Urinary bladder (tissue), 3 donors: ENCODE measurements at regions not wholly inside any gene's neighbourhood (a gene's known extent, or its start where the extent isn't known, plus 50 kb on each side); places are given as distances from the start of the nearest gene placed in this dataset.
A peak's percentile ranks its signal among the peaks of the same experiment; 100 is the strongest.
"Not testable (repeated sequence)": the region's sequence is repeated elsewhere in the genome, so short reads cannot be mapped to it uniquely, and the experiment has no call there.

ENCODE experiments used
- DNase-seq: peaks from one replicate; pipeline ENCODE4 v3.0.0-alpha.2; 2015; ENCODE audit errors: extremely low spot score
- H3K27ac ChIP-seq: one replicate; pipeline ENCODE4 v1.5.1; 2013; ENCODE audit warnings: low read depth, mild to moderate bottlenecking, moderate library complexity
- H3K36me3 ChIP-seq: one replicate; pipeline ENCODE4 v1.6.1; 2013; ENCODE audit warnings: mild to moderate bottlenecking, moderate library complexity; ENCODE audit not compliant: insufficient read depth
- H3K4me1 ChIP-seq: one replicate; pipeline ENCODE4 v1.6.1; 2013; ENCODE audit warnings: mild to moderate bottlenecking, moderate library complexity; ENCODE audit not compliant: insufficient read depth
- H3K4me3 ChIP-seq: one replicate; pipeline ENCODE4 v1.5.1; 2013; ENCODE audit warnings: low read depth, low read length
- WGBS: extraction: QIAGEN DNeasy Blood & Tissue Kit; methylation state at CpG from one replicate; pipeline ENCODE4 v1.1.7; 2013; 5-methylcytosine and 5-hydroxymethylcytosine counted together
- donor health status: healthy with polysubstance abuse.
- donor health status: healthy.

DNA sequence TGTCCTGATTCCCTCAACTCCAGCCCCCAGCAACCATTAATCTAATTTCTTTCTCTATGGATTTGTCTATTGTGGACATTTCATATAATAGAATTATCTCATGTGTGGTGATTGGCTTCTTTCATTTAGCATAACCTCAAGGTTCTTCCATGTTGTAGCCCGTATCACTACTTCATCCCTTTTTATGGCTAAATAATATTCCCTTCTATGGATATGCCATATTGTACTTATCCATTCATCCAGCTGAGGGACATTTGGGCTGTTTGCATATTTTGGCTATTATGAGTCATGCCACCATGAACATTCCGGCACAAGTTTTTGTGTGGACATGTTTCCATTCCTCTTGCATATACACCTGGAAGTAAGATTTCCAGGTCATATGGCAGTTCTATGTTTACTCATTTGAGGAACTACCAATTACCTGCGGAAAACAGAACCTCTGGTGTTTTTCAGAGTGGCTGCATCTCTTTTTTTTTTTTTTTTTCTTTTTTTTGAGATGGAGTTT is 108.7 kb upstream of the MAP1LC3B2 start:
- Histone ChIP-seq H3K36me3 (no peaks in the 10 kb centered on the region), H3K4me3 (no peak overlapping the region), H3K27ac (no peak overlapping the region), H3K4me1 (peaks cover 1% of the 10 kb centered on the region)
- DNase-seq, result no peak
- 97% methylated on average over 3 of the region's 3 CpGs for WGBS

DNA sequence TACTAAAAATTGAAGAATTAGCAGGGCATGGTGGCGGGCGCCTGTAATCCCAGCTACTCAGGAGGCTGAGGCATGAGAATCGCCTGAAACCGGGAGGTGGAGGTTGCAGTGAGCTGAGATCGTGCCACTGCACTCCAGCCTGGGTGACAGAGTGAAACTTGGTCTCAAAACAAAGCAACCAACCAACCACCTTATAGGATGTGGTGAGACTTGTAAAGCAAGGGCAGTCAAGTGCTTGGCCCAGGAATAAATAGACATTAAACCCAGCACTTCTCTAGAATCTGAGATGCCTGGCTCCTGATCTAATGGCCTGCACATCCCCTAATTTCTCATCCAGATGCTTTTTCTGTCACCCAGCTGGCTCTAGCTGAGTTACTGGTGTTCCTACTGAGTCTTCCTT is 106.2 kb upstream of the MAP1LC3B2 start:
- WGBS, result 95% methylated on average over 5 of the region's 5 CpGs
- not testable (repeated sequence) for H3K4me1 ChIP-seq, H3K36me3 ChIP-seq, DNase-seq, H3K4me3 ChIP-seq, H3K27ac ChIP-seq

GRCh38 chr12:116453631-116454030 is 105.5 kb upstream of the MAP1LC3B2 start:
- Histone ChIP-seq H3K36me3 (no peaks in the 10 kb centered on the region), H3K27ac (no peak overlapping the region), H3K4me3 (no peak overlapping the region), H3K4me1 (peaks cover 1% of the 10 kb centered on the region)
- 94% methylated on average over 6 of the region's 6 CpGs for WGBS
- DNase-seq, result no peak

GRCh38 chr12:116454076-116454475 is 105.1 kb upstream of the MAP1LC3B2 start:
- Histone ChIP-seq H3K4me1 (peaks cover 1% of the 10 kb centered on the region), H3K27ac (no peak overlapping the region), H3K36me3 (no peaks in the 10 kb centered on the region), H3K4me3 (no peak overlapping the region)
- WGBS, result 88% methylated on average over 6 of the region's 6 CpGs
- DNase-seq, result no peak

DNA sequence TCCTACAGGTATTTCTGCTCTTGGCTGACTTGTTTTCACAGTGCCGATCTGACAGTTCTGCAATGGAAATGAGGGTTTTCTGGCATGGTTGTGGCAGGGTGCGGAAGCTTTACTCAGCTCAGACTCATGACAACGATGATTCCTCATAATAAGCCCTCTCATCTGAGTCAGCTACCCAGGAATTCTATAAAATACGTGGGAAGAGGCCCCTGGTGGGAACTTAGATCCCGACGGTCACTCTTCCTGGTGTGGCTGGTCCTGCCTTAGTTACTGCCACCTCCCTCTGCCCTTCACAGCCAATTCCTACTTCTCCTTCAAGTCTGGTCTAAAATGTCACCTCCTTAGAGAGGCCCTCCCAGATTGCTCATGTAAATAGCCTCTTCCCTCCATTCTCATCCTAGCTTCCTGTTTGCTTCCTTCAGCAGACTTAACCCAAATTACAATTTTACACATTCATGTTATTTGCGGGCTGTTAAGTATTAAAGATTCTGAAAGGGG is 104.2 kb upstream of the MAP1LC3B2 start:
- no peak for DNase-seq
- 31% methylated on average over 7 of the region's 7 CpGs for WGBS
- no peak overlapping the region for H3K27ac ChIP-seq
- H3K4me3 ChIP-seq, result no peak overlapping the region
- H3K4me1 ChIP-seq, result peaks cover 1% of the 10 kb centered on the region
- H3K36me3 ChIP-seq, result no peaks in the 10 kb centered on the region

DNA sequence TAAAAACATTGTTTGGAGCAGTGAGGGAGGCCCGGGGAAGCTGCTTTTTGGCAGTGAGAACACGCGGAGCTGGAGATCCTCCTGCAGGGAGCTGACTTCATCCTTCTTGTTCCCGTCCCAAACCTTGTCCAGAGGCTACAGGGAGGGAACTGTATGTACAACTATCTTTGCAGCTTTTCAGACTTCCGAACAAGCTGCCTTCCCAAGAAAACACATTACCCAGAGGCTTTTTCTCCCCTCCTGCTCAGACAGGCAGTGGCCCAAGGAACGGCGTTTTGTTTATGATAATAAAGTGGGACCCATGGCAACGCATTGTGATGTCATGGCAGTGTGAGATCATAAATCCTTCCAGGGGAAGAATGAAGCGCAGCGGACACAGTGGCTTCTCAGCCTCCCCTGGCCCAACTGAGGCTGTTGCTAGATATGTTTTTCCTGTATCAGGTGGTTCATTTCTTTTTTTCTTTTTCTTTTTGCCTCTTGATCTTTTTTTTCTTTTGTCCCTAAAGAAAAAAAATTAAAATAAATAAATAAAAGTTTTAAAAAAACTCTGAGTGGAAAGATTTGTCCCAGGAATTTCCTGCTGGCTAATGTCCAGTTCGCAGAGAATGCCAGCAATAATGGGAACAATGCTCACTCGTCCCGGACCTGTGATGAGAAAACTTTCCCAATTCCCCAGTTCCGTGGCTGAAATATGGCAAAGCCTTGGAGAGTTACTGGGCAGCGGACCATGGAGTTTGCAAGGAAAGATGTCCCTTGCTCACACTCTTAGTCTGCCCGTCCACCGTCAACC is 103.4 kb upstream of the MAP1LC3B2 start:
- H3K4me3 ChIP-seq, result no peak overlapping the region
- DNase-seq, result peak; percentile 91
- no peaks in the 10 kb centered on the region for H3K36me3 ChIP-seq
- 11% methylated on average over 17 of the region's 17 CpGs for WGBS
- peaks cover 1% of the 10 kb centered on the region for H3K4me1 ChIP-seq
- peak overlapping the region; percentile 14 for H3K27ac ChIP-seq

DNA sequence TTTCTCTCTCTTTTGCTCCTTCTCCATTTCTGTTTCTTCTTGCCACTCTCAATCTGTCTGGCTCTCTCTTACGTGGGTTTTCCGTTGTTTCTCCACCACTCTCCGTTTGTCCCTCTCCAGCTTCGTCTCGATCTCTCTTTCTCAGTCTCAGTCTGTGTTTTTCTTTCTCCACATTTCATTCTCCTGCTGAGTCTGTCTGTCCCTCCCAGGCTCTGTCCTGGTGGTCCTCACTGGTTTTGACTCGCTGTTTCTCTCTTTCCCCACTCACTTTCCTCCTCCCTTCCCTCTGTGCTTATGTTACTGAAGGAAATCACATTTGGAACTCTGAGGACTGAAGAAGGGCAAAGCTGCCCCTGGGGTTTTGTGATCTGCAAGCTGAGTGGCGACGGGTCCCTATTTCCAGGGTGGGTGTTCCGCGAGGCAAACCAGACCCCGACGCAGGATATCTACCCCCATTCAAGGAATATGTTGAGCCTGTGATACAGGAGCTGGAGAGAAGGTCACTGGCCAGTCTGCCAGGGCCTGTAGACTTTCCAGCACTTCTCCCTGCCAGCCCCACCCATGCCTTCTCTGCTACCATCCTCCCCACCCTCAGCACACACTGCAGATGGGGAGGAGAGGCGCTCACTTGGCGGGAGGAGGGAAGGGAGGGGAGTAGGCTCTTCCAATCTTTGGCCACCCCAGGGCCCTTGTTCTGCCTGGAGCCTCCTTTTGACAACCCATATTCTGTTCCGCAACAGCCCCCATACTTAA is 102.7 kb upstream of the MAP1LC3B2 start:
- Histone ChIP-seq H3K4me3 (no peak overlapping the region), H3K36me3 (no peaks in the 10 kb centered on the region), H3K4me1 (peaks cover 1% of the 10 kb centered on the region), H3K27ac (peak overlapping the region; percentile 14)
- WGBS, result 51% methylated on average over 15 of the region's 15 CpGs
- no peak for DNase-seq

DNA sequence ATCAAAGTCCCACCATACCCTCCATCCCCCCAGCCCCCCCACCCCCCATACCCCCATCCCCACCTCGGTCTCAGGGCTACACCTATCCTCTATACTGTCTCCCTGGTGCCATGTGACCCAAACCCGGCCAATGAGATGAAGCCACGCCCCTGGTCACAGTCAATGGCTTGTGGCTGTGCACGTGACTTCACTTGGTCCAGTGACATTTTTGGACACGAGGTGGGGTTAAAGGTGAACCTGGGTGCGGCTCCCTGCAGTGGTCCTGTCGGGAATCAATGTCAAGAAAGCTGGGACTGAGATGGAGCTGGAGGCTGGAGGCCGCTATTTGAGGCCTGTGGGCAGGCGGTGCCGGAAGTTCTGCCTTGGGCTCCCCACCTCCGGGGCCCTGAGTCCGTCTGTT is 100.7 kb upstream of the MAP1LC3B2 start:
- no peak overlapping the region for H3K4me3 ChIP-seq
- 95% methylated on average over 12 of the region's 12 CpGs for WGBS
- no peaks in the 10 kb centered on the region for H3K36me3 ChIP-seq
- H3K27ac ChIP-seq, result no peak overlapping the region
- H3K4me1 ChIP-seq, result peaks cover 1% of the 10 kb centered on the region
- DNase-seq, result no peak

- H3K27ac ChIP-seq, result no peak overlapping the region
These were observed 99.9 kb upstream of the MAP1LC3B2 start for GRCh38 chr12:116459011-116459875.

GRCh38 chr12:116459916-116460663 is 99.1 kb upstream of the MAP1LC3B2 start:
- no peak overlapping the region for H3K27ac ChIP-seq
- H3K4me3 ChIP-seq, result no peak overlapping the region
- no peaks in the 10 kb centered on the region for H3K36me3 ChIP-seq
- WGBS, result 62% methylated on average over 17 of the region's 17 CpGs
- H3K4me1 ChIP-seq, result no peaks in the 10 kb centered on the region
- DNase-seq, result peak; percentile 70

More at GRCh38 chr12:116459011-116459875, 99.9 kb upstream of the MAP1LC3B2 start:
- 86% methylated on average over 21 of the region's 21 CpGs for WGBS
- H3K4me3 ChIP-seq, result no peak overlapping the region
- H3K36me3 ChIP-seq, result no peaks in the 10 kb centered on the region
- H3K4me1 ChIP-seq, result peaks cover 1% of the 10 kb centered on the region
- DNase-seq, result no peak

- H3K27ac ChIP-seq, result no peak overlapping the region
- DNase-seq, result no peak
- no peak overlapping the region for H3K4me3 ChIP-seq
- no peaks in the 10 kb centered on the region for H3K4me1 ChIP-seq
- 97% methylated on average over 6 of the region's 6 CpGs for WGBS
- H3K36me3 ChIP-seq, result no peaks in the 10 kb centered on the region
These were observed 98.1 kb upstream of the MAP1LC3B2 start for GRCh38 chr12:116461060-116461459.

DNA sequence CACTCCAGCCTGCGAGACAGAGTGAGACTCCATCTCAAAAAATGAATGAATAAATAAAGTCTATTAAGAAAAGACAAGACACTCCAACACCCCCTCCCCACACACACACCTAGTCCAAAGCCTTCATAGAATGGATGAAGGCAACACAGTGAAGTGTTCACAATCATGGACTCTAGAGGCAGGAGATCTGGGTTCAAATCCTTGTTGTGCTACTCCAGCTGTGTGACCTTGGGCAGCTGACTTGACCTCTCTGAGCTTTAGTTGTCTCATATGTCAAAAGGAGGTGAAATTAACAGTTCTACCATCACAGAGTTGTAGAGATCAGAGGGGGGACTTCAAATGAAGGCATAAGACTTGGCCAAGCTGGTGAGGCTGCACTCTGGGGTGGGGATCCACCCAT is 95.8 kb upstream of the MAP1LC3B2 start:
- Histone ChIP-seq H3K4me3 (no peak overlapping the region), H3K27ac (no peak overlapping the region), H3K4me1 (no peaks in the 10 kb centered on the region), H3K36me3 (no peaks in the 10 kb centered on the region)
- WGBS, result 98% methylated on average over 1 of the region's 1 CpG
- DNase-seq, result no peak

DNA sequence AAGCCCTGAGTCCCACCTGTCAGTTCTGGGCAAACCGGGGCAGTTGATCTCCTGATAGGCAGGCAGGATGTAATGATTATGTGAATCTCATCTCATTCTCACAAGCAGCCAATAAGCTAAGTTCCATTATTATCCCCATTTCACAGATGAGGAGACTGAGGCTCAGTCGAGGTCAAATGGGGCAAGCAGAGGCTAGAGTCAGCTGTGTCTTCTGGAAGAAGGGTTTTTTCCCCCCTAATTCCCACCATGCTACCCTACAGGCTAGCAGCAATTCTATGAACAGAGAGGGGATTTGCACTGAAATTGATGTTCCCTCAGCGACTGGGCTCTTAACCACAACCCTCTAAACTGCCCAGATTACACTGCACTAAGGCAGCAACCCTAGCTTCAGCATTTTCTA is 93.8 kb upstream of the MAP1LC3B2 start:
- H3K4me1 ChIP-seq, result no peaks in the 10 kb centered on the region
- no peak for DNase-seq
- no peak overlapping the region for H3K27ac ChIP-seq
- WGBS, result 90% methylated on average over 3 of the region's 3 CpGs
- no peaks in the 10 kb centered on the region for H3K36me3 ChIP-seq
- H3K4me3 ChIP-seq, result no peak overlapping the region
